D721Med (cell line): ENCODE measurements at regions not wholly inside any gene's neighbourhood (a gene's known extent, or its start where the extent isn't known, plus 50 kb on each side); places are given as distances from the start of the nearest gene placed in this dataset.

Source experiments
- DNase-seq: peaks from one replicate; pipeline ENCODE4 v3.0.0; 2011; ENCODE audit warnings: low spot score; ENCODE audit not compliant: insufficient read length
- FAIRE-seq: peaks from 2 replicates; lab custom pipeline; 2011; peaks lifted over from hg19 to GRCh38; lab: Jason Lieb, UNC
- TF ChIP-seq, protein P1 (sequence below): IDR thresholded peaks from 2 replicates; pipeline ENCODE4 v1.5.1; 2012; ENCODE audit warnings: mild to moderate bottlenecking, control low read depth; ENCODE audit not compliant: insufficient read depth; ENCODE audit errors: missing control alignments

DNA sequence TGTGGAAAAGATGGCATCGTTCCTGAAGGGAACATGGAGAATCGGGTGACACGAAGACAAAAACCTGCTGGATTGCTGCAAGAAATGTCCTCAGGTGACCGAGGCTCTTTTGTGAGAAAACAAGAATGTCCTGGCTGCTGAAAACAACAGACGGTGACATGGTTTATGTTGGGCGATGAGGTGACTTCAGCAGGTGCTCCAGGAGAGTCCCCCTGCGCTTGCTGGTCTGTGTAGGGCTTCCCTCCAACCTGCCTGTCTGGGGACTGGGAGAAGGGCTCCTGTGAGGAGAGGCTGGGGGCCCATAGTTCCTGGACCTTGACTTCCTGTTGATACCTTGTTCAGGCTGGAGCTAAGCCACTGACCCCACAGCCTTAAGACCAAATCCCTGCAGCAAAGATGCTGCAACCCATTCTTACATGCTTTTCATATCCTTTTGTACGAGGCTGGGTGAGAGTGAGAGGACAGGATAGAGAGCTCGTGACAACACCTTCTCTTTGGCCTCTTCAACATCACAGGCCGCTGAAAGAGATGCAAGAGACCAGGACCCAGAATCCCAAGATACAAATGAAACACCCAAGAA, 134.8 kb downstream of the CD83 start:
- TF ChIP-seq, protein P1, sequence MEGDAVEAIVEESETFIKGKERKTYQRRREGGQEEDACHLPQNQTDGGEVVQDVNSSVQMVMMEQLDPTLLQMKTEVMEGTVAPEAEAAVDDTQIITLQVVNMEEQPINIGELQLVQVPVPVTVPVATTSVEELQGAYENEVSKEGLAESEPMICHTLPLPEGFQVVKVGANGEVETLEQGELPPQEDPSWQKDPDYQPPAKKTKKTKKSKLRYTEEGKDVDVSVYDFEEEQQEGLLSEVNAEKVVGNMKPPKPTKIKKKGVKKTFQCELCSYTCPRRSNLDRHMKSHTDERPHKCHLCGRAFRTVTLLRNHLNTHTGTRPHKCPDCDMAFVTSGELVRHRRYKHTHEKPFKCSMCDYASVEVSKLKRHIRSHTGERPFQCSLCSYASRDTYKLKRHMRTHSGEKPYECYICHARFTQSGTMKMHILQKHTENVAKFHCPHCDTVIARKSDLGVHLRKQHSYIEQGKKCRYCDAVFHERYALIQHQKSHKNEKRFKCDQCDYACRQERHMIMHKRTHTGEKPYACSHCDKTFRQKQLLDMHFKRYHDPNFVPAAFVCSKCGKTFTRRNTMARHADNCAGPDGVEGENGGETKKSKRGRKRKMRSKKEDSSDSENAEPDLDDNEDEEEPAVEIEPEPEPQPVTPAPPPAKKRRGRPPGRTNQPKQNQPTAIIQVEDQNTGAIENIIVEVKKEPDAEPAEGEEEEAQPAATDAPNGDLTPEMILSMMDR = no peak
- FAIRE-seq (no peak), DNase-seq (no peak)

- FAIRE-seq (no peak), DNase-seq (no peak)
- TF ChIP-seq, protein P1 = no peak
Measured at GRCh38 chr6:14254505-14254904, 136.9 kb downstream of the CD83 start.

DNA sequence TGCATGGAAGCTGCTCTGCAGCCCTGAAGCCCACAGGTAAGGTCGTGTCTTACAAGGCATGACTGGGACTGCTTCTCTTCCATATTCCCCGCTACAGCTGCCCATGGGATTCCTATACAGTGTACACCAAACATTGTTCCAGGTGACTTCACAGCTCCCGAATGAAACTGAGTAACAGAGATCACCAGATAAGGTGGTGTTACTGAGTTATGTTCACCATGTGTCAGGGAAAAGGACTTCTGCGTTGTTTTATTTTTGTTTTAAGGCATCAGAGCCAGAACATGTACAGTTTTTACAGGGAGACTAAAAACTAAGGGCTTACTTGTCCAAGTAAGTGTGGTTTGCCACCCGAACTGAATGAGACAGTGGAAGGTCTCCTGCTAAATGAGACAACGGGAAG, 138.3 kb downstream of the CD83 start:
- no peak for DNase-seq
- FAIRE-seq = no peak
- TF ChIP-seq, protein P1 = no peak

DNA sequence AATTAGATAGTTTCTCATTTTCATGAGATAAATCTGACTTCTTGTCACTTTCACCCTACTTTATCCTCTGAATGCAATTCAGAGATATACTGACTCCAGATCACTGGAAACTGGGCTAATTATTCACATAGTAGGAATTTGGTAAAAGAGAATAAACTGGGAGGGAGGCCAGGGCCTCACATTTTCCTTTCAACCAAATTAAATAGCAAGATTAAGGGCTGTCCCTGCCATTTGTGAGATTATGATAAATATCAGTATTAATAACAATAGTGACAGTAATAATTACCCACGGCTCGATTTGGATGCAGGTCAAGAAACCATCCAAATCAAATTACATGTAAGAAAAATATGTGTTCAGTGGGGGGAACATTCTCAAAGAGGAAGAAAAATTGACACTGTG, 140.5 kb downstream of the CD83 start:
- TF ChIP-seq, protein P1 = no peak
- FAIRE-seq (no peak), DNase-seq (no peak)

- TF ChIP-seq, protein P1 = no peak
Measured at GRCh38 chr6:14258695-14259593, 141.4 kb downstream of the CD83 start.

GRCh38 chr6:14259594-14260152, 142.1 kb downstream of the CD83 start:
- TF ChIP-seq, protein P1 = no peak
- DNase-seq = no peak
- FAIRE-seq = no peak

More at GRCh38 chr6:14258695-14259593, 141.4 kb downstream of the CD83 start:
- FAIRE-seq = no peak
- no peak for DNase-seq
